ENCODE measurements at regions not wholly inside any gene's neighbourhood (a gene's known extent, or its start where the extent isn't known, plus 50 kb on each side); places are given as distances from the start of the nearest gene placed in this dataset.

- Histone ChIP-seq H4K20me1 (ENCODE audit: control insufficient read depth, insufficient read depth, low read depth, low read length) (no peaks in the 10 kb centered on the region), H3K4me3 (ENCODE audit: low read length) (no peak overlapping the region), H3K9me3 (ENCODE audit: control insufficient read depth, insufficient read depth, low read length) (no peaks in the 10 kb centered on the region), H3K9me2 (replicated peaks; ENCODE audit: control insufficient read depth, low read length) (no peaks in the 10 kb centered on the region), H3K27me3 (ENCODE audit: control insufficient read depth, low read length) (0 out of 2 replicates have a peak, but pooled peaks cover 3% of the 10 kb centered on the region), H3K79me2 (ENCODE audit: control insufficient read depth, low read length) (no peaks in the 10 kb centered on the region), H3K27ac (ENCODE audit: low read depth, low read length) (no peak overlapping the region), H3K4me1 (ENCODE audit: control insufficient read depth, low read length) (no peaks in the 10 kb centered on the region), H3K36me3 (ENCODE audit: control insufficient read depth, low read length) (no peaks in the 10 kb centered on the region), H3F3A (ENCODE audit: control insufficient read depth, insufficient read depth) (no peaks in the 10 kb centered on the region), H3K4me2 (ENCODE audit: low read length) (no peak overlapping the region)
- no peak for TF ChIP-seq CTCF (IDR thresholded peaks at IDR 0.05; ENCODE audit: low read depth, low read length, poor library complexity, severe bottlenecking)
- no peak for TF ChIP-seq EZH2phosphoT487 (IDR thresholded peaks at IDR 0.05; ENCODE audit: borderline replicate concordance, low read length)
These were observed 100.1 kb upstream of the CLDN10 start for GRCh38 chr13:95452375-95452774.

- Histone ChIP-seq H3K4me3 (ENCODE audit: low read length) (no peak overlapping the region), H3K4me1 (ENCODE audit: control insufficient read depth, low read length) (no peaks in the 10 kb centered on the region), H4K20me1 (ENCODE audit: control insufficient read depth, insufficient read depth, low read depth, low read length) (no peaks in the 10 kb centered on the region), H3K36me3 (ENCODE audit: control insufficient read depth, low read length) (no peaks in the 10 kb centered on the region), H3K4me2 (ENCODE audit: low read length) (no peak overlapping the region), H3F3A (ENCODE audit: control insufficient read depth, insufficient read depth) (no peaks in the 10 kb centered on the region), H3K9me2 (replicated peaks; ENCODE audit: control insufficient read depth, low read length) (no peaks in the 10 kb centered on the region), H3K79me2 (ENCODE audit: control insufficient read depth, low read length) (no peaks in the 10 kb centered on the region), H3K27ac (ENCODE audit: low read depth, low read length) (no peak overlapping the region), H3K9me3 (ENCODE audit: control insufficient read depth, insufficient read depth, low read length) (0 out of 2 replicates have a peak, but pooled peaks cover 6% of the 10 kb centered on the region), H3K27me3 (ENCODE audit: control insufficient read depth, low read length) (0 out of 2 replicates have a peak, but pooled peaks cover 3% of the 10 kb centered on the region)
- TF ChIP-seq EZH2phosphoT487 (IDR thresholded peaks at IDR 0.05; ENCODE audit: borderline replicate concordance, low read length), result no peak
- TF ChIP-seq CTCF (IDR thresholded peaks at IDR 0.05; ENCODE audit: low read depth, low read length, poor library complexity, severe bottlenecking), result no peak
These were observed 96.7 kb upstream of the CLDN10 start for GRCh38 chr13:95455782-95456181.

GRCh38 chr13:95456815-95457214 lies 95.7 kb upstream of the CLDN10 start:
- Histone ChIP-seq H3F3A (ENCODE audit: control insufficient read depth, insufficient read depth) (no peaks in the 10 kb centered on the region), H3K4me2 (ENCODE audit: low read length) (no peak overlapping the region), H3K9me2 (replicated peaks; ENCODE audit: control insufficient read depth, low read length) (no peaks in the 10 kb centered on the region), H3K79me2 (ENCODE audit: control insufficient read depth, low read length) (no peaks in the 10 kb centered on the region), H4K20me1 (ENCODE audit: control insufficient read depth, insufficient read depth, low read depth, low read length) (no peaks in the 10 kb centered on the region), H3K4me3 (ENCODE audit: low read length) (no peak overlapping the region), H3K27me3 (ENCODE audit: control insufficient read depth, low read length) (no peaks in the 10 kb centered on the region), H3K9me3 (ENCODE audit: control insufficient read depth, insufficient read depth, low read length) (0 out of 2 replicates have a peak, but pooled peaks cover 6% of the 10 kb centered on the region), H3K36me3 (ENCODE audit: control insufficient read depth, low read length) (no peaks in the 10 kb centered on the region), H3K4me1 (ENCODE audit: control insufficient read depth, low read length) (no peaks in the 10 kb centered on the region), H3K27ac (ENCODE audit: low read depth, low read length) (no peak overlapping the region)
- TF ChIP-seq CTCF (IDR thresholded peaks at IDR 0.05; ENCODE audit: low read depth, low read length, poor library complexity, severe bottlenecking) (no peak), EZH2phosphoT487 (IDR thresholded peaks at IDR 0.05; ENCODE audit: borderline replicate concordance, low read length) (no peak)

All from DOHH2 (cell line).